HG03439 (cell line): ENCODE measurements at regions not wholly inside any gene's neighbourhood (a gene's known extent, or its start where the extent isn't known, plus 50 kb on each side); places are given as distances from the start of the nearest gene placed in this dataset.
"Not testable (repeated sequence)": the region's sequence is repeated elsewhere in the genome, so short reads cannot be mapped to it uniquely, and the experiment has no call there.

ENCODE experiments used
- ATAC-seq: cut with Tn5 transposase; IDR thresholded peaks from one replicate; pipeline ENCODE4 v1.9.1; 2021; ENCODE audit warnings: mild to moderate bottlenecking, moderate library complexity; ENCODE audit not compliant: unreplicated experiment

GRCh38 chr12:28023156-28023887, 50.8 kb upstream of the PTHLH start:
- ATAC-seq, result no peak

DNA sequence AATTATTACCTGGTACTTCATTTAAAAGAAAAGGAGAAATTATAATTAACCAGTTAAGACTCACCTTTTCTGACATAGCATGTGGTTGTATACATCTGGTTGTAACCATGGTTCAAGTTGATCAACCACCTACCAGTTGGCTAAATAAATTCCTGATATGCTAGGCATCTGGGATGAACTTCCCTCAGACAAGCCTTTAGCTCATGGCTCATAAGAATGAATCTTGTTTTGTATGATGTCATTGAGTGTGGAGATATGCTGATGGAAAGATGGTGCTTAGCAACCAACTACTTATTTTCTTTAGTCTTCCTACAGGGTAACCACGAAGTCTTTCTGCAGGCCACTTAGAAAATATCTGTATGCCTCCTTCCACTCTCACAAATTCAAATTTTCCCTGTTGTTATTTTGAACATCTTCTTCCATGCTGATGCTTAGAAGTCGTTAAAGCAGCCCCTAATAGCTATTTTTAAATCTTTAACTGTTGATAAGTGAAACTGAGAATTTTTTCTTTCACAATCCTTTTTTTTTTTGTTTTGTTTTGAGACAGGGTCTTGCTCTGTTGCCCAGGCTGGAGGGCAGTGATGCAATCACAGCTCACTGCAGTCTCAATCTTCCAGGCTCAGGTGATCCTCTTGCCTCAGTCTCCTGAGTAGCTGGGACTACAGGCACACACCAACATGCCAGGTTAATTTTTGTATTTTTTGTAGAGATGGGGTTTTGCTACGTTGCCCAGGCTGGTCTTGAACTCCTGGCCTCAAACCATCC, 51.9 kb upstream of the PTHLH start:
- ATAC-seq, result no peak

- no peak for ATAC-seq
These were observed 53.4 kb upstream of the PTHLH start for GRCh38 chr12:28025821-28026505.

DNA sequence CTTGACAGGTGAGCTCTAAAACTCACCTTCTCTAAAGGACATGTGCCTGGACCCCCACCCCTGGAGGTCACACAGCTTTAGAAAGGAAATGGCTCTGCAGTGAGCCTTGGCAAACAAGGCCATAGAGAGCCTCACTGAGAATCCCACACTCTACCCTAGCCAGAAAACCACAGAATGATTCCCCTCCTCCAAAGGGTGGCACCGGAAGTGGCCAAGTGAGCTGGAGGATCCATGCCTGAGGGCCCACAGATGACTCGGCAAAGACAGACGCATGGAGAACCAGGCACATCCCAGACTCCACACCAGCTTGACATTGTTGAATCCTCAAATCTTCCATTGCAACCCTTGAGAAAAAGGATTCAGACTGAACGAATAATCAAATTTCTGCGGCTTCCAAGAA, 54.2 kb upstream of the PTHLH start:
- no peak for ATAC-seq

GRCh38 chr12:28027328-28027727, 54.8 kb upstream of the PTHLH start:
- no peak for ATAC-seq

DNA sequence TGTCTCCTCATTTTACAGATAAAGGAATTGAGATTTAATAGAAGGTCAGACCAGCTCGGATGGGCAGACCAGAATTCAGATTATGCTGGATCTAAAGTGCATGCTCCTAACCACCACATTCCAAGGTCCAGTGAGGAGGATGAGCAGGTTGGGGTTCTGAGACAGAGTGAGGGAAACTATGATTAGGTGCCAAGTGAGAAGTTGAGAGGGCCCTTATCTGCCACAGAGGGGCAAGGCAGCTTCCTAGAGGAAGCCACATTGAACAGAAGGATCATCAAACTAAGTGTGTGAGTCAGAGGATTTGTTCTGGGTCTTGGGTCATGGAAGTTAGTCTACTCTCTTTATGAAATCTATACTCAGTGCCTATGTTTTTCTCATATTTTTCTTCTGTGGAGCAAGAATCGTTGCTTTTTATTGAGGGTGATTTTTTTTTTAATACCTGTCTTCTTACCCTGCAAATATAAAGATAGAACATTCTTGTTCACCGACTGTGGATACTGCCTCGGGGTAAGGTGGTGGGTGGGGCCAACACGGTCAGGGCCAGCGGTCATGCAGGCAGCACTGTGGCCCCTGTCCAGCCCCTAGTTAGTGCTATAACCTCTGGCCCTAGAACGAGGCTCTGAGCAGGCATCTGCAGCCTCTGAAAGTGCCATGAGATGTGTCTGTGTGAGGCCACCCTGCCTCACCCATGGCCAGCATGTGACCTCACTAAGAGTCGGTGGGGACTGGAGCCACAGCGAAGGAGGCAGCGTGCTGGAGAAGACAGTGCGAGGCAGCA, 55.6 kb upstream of the PTHLH start:
- ATAC-seq, result no peak

DNA sequence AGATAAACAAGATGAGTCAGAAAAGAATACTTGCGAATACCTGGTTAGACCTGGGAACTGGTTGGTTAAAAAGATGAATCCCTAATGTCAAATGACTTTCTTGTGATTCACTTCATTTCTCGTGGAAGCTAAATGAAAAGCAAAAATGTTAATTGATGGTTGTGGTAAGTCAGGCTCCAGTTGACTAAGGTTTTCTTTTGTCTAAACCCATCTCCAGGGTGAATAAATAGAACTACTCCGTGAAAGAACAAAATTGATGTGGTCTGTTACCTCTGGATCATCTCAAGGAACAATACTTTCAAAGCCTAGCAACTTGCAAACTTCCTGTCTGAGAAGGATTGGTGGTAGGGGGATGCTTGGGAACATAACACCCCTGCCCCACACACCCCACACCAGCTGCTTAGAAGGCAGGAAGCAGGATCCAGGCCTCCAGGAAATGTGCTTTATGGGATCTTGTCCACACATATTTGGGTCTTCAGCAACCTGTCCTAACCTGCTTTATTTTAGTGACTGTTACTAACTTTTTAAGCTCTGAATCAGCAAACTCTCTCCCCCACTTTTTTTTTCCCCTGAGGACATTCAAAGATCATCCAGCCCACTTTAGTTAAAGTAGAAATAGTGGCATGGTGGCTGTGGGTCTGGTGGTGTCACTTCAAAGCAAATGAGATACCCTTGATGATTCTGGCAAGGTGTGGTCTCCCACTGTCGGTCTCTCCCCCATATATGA, 60.4 kb upstream of the PTHLH start:
- ATAC-seq, result no peak

- no peak for ATAC-seq
These were observed 61.0 kb upstream of the PTHLH start for GRCh38 chr12:28033538-28033915.

- ATAC-seq, result no peak
These were observed 61.7 kb upstream of the PTHLH start for GRCh38 chr12:28034271-28034670.

- no peak for ATAC-seq
These were observed 63.0 kb upstream of the PTHLH start for GRCh38 chr12:28035500-28035899.

- ATAC-seq, result no peak
These were observed 64.4 kb upstream of the PTHLH start for GRCh38 chr12:28036940-28037339.

- no peak for ATAC-seq
These were observed 67.7 kb upstream of the PTHLH start for GRCh38 chr12:28040246-28040645.

GRCh38 chr12:28046600-28046999, 74.1 kb upstream of the PTHLH start:
- ATAC-seq, result not testable (repeated sequence)

DNA sequence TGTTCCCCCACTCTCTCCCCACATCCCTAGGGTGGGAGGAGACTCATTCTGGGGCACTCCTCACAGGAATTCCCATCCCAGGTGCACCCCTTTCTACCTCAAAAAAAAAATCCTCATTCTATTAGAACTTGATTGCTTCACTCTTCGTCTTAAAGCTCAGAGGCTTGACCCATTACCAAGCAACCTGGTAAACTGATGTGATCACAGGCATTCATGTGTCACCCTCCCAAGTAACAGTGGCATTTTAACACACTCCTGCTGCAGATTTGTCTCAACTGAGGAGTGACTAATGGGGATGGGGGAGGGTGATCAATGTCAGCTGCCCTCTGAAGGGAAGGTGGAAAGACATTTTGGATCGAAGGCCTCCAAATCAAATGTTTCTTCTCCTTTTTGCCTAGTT, 78.1 kb upstream of the PTHLH start:
- ATAC-seq, result no peak

DNA sequence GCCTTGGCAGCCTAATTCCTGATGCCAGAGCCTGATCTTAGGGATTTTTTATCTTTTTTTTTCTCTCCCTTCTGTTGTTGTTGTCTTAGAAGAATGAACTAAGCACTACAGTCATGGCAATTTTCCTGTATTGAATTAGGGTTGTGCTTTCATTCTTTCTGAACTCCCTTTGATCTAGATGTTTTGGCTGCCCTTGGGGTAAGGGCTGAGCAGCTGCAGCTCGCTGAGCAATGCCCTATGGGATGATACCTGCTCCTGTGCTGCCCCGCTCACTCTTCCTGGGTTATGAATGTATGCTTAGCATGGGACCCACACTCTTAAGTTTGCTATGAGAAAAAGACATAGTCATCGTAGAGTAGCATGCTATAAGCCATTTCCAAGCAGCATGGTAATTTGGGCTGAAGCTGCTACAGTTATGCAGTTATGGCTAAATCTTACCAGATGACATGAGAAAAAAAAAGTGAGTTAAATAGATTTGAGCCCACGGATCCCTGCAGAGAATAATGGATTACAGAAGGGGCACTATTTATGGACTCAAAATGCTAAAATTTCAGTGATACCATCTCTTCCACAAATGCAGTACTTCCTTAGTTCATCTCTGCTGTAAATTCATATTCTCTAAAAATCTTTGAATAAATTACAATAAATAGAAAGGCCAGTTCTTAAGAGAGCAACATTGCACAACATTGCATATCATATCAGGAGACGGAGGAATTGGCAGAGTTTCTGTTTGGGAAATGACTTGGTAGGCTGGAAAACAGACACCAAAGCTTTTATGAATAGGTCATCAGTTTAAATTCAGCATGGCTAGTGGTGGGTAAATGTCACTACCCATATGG, 79.2 kb upstream of the PTHLH start:
- no peak for ATAC-seq

DNA sequence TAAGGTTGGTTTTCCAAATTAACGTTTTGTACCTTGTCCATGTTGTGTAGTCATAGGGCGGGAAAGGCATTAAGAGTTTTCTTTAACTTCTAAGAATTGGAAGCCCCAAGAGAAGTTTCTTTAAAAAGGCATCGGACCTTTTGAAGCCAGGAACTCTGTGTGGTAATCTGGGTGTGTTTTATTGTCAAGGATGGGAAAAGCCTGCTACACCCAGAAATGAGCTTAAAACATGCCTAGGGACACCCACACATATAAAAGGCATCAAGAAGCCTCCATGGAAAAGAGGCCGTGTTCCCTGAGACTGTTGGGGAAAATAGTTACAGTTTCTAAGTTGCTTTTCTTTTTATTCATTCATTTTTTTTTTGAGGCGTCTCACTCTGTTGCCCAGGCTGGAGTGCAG, 81.0 kb upstream of the PTHLH start:
- no peak for ATAC-seq

DNA sequence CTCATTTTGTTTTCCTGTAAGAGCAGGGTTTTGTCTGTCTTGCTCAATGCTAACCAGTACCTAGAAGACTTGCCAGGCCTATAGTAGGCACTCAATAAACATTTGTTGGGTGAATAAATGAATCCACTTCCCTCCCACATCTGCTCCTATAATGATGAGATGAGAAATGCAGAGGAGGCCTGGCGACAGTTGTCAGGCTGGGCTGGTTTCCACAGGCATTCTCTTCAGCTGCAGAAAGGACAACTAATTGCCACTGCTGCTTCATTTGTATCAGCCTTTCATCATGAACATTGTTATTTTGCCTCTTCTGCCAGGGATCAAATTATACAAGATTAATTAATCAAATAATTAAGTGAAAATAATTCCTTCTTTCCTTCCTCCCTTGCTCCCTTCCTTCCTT, 82.0 kb upstream of the PTHLH start:
- ATAC-seq, result no peak

DNA sequence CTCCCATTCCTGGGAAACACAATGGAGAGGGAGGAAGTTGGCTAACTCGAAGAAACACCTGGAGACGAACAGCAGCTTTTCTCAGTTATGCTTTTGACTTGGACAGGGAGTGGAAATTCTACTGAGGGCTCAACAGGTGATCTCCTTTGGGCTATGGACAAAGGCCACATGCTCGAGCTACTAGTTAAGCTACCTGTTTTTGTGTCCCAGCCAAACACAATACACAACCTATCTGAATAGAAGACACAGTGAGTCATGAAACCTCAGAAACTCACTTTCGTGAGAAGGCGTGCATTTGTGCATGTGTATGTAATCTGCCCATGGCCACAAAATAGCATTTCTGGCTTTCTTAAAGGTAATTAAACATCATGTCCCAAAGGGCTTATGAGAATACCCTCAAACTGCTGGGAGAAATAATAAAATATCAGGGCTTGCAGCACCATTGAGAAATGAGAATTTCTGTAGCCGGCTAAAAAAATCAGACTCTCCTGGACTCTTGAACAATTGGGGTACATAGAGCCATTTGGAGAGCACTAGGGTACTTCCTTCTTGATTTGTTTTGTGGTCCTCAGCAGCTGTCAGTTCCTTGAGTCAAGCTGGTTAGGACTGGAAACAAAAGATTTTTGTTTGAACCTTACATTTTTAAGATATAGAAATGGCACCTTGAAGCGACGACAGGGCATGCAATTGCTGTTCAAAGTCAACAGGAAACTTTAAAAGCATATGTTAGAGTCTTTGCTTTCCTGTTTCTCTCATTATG, 85.5 kb upstream of the PTHLH start:
- no peak for ATAC-seq

- ATAC-seq, result no peak
These were observed 86.7 kb upstream of the PTHLH start for GRCh38 chr12:28059220-28059619.
